CD4-positive, alpha-beta T cell treated with Interferon gamma for 1 hour (primary cell): ENCODE measurements at regions not wholly inside any gene's neighbourhood (a gene's known extent, or its start where the extent isn't known, plus 50 kb on each side); places are given as distances from the start of the nearest gene placed in this dataset.

Experiments
- DNase-seq: peaks from one replicate; pipeline ENCODE4 v3.0.0-alpha.2; 2020

GRCh38 chr5:8050616-8051175 is 181.7 kb downstream of the MTRR start:
- no peak for DNase-seq

GRCh38 chr5:8053270-8053669 is 184.3 kb downstream of the MTRR start:
- DNase-seq, result no peak

GRCh38 chr5:8057769-8058168 is 188.8 kb downstream of the MTRR start:
- no peak for DNase-seq

- DNase-seq, result no peak
These were observed 189.8 kb downstream of the MTRR start for GRCh38 chr5:8058616-8059190.

GRCh38 chr5:8059337-8059736 is 190.4 kb downstream of the MTRR start:
- no peak for DNase-seq

- DNase-seq, result no peak
These were observed 191.4 kb downstream of the MTRR start for GRCh38 chr5:8060235-8060952.

GRCh38 chr5:8060953-8061429 is 192.0 kb downstream of the MTRR start:
- no peak for DNase-seq

GRCh38 chr5:8062521-8062920 is 193.6 kb downstream of the MTRR start:
- DNase-seq, result no peak

- no peak for DNase-seq
These were observed 199.1 kb downstream of the MTRR start for GRCh38 chr5:8068078-8068477.

- DNase-seq, result no peak
These were observed 201.2 kb downstream of the MTRR start for GRCh38 chr5:8070138-8070537.

GRCh38 chr5:8079056-8079455 is 210.1 kb downstream of the MTRR start:
- no peak for DNase-seq

GRCh38 chr5:8081179-8081578 is 212.2 kb downstream of the MTRR start:
- no peak for DNase-seq

GRCh38 chr5:8093669-8094068 is 224.7 kb downstream of the MTRR start:
- DNase-seq, result no peak

- DNase-seq, result no peak
These were observed 225.4 kb downstream of the MTRR start for GRCh38 chr5:8094304-8094703.

GRCh38 chr5:8097146-8097545 is 228.2 kb downstream of the MTRR start:
- DNase-seq, result no peak

GRCh38 chr5:8098081-8098480 is 229.1 kb downstream of the MTRR start:
- no peak for DNase-seq

- DNase-seq, result no peak
These were observed 233.8 kb downstream of the MTRR start for GRCh38 chr5:8102714-8103113.

GRCh38 chr5:8114597-8115266 is 245.8 kb downstream of the MTRR start:
- no peak for DNase-seq

GRCh38 chr5:8123559-8123958 is 254.6 kb downstream of the MTRR start:
- DNase-seq, result no peak

- DNase-seq, result no peak
These were observed 265.7 kb downstream of the MTRR start for GRCh38 chr5:8134609-8135008.

- DNase-seq, result no peak
These were observed 266.8 kb downstream of the MTRR start for GRCh38 chr5:8135742-8136141.

GRCh38 chr5:8136271-8136670 is 267.3 kb downstream of the MTRR start:
- no peak for DNase-seq

- no peak for DNase-seq
These were observed 269.1 kb downstream of the MTRR start for GRCh38 chr5:8137941-8138550.

- DNase-seq, result no peak
These were observed 269.9 kb downstream of the MTRR start for GRCh38 chr5:8138884-8139283.
